ENCODE measurements at regions not wholly inside any gene's neighbourhood (a gene's known extent, or its start where the extent isn't known, plus 50 kb on each side); places are given as distances from the start of the nearest gene placed in this dataset.

DNA sequence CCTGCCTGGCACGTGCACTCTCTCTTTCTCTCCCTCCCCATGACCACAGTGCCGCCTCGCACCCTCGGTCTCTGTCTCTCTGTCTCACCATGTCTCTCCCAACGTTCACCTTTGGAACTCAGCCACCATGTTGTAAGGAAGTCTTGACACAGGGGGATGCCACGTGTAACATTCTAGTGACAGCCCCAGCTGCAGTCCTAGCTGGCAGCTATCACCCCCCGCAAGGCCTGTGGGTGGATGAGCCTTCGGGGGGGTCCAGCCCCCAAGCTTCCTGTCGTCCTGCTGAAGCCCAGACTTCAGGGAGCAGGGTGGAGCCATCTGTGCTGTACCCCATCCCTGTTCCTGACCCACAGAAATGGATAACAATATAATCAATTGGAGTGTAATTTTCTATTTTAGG, 118.5 kb downstream of the SOX1 start (continued):
- no peak for TF ChIP-seq PHF8 (conservative IDR thresholded peaks at IDR 0.05; ENCODE audit: low read depth, low read length)
